ENCODE measurements at regions not wholly inside any gene's neighbourhood (a gene's known extent, or its start where the extent isn't known, plus 50 kb on each side); places are given as distances from the start of the nearest gene placed in this dataset.
"Not testable (repeated sequence)": the region's sequence is repeated elsewhere in the genome, so short reads cannot be mapped to it uniquely, and the experiment has no call there.

- no peak for DNase-seq
Measured at GRCh38 chr14:105925615-105926372, 399.4 kb downstream of the TMEM121 start.

DNA sequence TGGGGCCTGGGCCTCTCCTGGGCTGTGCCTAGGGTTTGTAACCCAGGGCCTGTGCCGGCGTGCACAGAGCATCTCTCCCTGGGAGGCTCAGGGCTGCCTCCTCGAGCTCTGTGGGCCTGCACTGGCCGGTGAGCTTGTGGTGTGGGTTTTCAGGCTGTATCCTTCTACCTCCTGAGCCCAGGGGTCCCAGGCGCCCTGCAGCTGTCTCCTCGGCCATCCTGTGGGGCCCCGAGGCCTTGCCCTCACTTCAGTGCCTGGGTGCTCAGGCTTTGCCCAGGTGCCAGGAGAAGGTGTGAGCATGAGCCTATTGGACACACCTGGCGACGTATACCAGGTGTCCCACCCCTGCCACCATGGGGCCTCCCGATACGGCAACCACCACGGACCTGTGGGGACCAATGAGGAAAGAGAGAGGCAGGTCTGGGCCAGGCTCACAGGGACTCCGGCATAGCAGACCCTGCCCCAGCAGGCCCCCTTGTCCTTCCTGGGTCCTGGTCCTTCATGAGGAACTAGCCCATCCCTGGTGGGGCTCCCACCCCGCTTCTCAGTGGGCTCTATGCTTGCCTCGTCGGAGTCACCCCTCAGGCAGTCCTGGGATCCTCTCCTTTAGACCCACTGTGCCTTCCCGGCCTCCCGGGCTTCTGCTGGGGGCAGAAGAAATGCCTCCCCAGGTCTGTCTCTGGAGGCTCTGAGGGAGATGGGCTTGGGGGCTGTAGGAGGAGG is 400.2 kb downstream of the TMEM121 start:
- DNase-seq = no peak

DNA sequence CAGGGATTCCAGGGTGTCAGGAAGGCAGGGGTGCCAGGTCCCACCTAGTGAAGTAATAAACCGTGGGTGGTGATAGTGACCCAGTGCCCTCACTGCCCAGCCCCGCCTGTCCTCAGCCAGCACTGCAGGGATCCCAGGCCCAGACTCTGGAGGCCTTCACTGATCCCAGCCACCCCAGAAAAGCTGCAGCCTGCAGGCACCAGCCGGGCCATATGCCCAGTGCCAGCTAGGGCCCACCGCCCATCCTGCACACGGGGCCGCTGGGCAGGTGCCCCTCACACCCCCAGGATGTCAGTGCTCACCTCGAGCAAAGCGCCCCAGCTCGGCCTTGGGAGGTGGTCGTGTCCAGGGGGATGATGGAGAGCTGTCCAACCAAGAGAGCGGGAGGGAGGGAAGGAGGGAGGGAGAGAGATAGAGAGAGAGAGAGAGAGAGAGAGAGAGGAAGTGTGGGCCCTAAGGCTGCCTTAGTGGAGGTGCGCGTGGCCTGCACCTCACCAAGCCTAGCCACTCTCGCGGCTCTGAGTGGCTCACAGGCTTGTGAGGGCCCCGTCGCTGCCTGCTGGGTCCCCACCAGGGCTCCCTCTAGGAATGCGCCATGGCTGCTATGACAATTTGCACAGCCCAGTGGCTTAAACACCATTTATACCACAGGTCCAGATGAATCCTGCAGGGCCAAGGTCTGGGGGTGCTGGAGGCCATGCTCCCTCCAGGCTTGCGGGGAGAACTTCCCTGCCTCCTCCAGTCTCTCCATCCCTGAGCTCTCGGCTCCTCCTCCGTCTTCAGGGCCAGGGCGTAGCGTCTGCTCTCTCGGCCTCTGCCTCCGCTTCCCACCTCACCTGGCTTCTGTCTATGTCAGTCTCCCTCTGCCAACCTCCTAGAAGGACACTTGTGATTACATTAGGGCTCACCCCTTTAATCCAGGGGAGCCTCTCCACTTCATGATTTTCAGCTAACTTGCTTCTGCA is 401.0 kb downstream of the TMEM121 start:
- no peak for DNase-seq

DNA sequence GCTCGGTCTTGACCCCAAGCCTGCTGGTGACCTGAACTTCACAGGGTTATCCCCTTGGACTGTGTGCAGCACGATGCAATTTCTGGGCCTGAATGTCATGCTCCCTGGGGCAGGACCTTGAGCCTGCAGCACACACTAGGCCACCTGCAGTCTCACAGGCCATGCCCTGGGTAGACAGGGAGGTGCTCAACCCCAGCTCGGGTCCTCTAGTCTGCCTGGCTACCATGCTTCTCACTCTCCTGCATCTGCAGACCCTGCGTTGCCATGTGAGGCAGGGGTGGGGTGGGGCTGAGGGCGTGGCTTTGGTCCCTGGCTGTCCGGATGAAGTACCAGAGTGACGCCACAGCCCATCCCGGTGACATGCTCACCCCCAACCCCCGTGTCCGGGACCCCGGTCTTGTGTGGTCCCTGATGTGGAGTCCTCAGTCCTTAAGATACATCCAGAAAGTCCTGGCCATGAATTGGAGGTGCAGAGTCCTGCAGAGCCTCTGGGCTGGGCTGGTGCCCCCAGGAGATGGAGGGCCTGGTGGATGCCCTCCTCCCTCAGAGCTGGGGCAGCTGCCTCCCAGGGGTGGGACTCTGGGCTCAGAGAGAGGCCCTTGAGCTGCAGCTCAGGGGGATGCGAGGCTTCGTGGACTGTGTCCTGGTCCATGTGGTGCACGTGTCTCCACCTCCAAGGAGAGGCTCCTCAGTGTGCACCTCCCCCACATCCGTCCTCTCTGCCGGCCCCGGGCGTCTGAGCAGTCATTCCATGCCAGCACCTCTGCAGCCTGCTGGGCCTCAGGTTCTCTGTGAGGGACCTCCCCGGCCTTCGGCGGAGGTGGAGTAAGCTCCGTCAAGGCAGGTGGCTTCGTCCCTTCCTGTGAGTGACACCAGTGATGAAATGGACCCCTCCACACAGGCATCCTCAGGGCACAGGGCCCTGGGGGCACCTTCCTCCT is 402.1 kb downstream of the TMEM121 start:
- not testable (repeated sequence) for DNase-seq

- no peak for DNase-seq
Measured at GRCh38 chr14:105929327-105930081, 403.1 kb downstream of the TMEM121 start.

- no peak for DNase-seq
Measured at GRCh38 chr14:105930572-105930971, 404.2 kb downstream of the TMEM121 start.

- DNase-seq = no peak
Measured at GRCh38 chr14:105931808-105932483, 405.6 kb downstream of the TMEM121 start.

- no peak for DNase-seq
Measured at GRCh38 chr14:105933238-105933637, 406.9 kb downstream of the TMEM121 start.

DNA sequence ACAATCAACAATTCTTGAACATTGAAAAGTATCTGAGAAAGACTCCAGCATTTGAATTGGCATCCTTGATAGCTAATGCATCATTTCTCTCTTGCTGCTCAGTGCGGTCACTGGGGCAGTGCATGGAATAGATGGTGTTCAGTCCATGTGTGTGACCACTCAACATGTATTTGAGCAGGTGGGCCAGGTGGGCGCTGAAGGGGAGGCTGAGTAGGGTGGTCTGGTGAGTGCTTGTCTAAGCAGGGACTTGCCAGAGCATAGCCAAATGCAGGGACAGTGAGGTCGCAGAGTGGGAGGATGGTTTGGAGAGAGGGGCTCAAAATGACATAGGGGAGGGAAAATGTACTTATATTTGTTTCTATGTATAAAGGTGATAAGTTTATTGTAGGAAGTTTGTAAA is 409.0 kb downstream of the TMEM121 start:
- DNase-seq = no peak

GRCh38 chr14:105937253-105938054 is 411.1 kb downstream of the TMEM121 start:
- DNase-seq = no peak

GRCh38 chr14:105938055-105938863 is 411.9 kb downstream of the TMEM121 start:
- no peak for DNase-seq

DNA sequence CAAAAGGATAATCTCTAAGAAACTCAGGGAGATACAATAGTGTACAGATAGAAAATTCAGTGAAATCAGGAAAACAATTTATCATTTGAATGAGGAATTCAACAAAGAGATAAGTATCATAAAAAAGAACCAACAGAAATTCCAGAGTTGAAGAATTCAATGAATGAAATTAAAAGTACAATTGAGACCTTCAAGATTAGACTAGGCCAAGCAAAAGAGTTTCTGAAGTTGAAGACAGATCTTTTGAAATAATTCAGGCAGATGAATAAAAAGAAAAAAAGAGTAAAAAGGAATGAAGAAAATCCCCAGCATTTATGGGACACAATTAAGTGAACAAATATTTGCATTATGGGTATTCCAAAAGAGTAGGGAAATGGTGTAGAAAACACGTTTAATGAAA is 412.6 kb downstream of the TMEM121 start:
- DNase-seq = no peak

- DNase-seq = no peak
Measured at GRCh38 chr14:105939810-105940508, 413.6 kb downstream of the TMEM121 start.

DNA sequence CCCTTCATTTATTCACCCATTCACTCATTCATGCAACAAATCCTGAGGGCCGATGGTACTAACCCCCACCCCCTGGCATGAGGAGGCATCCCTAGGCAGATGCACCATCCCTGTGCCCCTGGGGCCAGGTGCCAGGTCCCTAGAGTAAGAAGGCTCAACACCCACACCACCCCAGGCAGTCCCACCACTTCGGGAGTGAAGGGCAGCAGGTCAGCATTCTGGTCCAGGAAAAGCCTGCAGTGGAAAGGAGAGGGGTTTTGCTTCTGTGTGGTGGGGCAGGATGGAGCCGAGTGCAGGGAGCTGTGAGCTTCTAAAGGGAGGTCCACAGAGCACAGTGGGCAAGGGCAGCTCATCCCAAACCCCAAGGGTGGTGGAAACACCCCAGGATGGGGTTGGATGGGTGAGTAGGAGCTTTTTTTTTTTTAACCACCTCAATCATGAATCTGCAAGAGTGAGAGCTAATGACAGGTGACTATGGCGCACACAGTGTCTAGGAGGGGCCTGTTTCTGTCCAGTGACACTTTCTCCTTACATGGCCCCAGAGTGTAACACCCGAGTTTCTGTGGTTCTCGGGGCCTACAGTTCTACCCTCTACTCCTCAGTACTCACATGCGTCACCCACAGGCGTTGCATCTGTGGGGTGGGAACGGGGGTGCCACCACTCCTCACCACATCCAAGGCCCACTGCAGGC is 414.3 kb downstream of the TMEM121 start:
- DNase-seq = no peak

DNA sequence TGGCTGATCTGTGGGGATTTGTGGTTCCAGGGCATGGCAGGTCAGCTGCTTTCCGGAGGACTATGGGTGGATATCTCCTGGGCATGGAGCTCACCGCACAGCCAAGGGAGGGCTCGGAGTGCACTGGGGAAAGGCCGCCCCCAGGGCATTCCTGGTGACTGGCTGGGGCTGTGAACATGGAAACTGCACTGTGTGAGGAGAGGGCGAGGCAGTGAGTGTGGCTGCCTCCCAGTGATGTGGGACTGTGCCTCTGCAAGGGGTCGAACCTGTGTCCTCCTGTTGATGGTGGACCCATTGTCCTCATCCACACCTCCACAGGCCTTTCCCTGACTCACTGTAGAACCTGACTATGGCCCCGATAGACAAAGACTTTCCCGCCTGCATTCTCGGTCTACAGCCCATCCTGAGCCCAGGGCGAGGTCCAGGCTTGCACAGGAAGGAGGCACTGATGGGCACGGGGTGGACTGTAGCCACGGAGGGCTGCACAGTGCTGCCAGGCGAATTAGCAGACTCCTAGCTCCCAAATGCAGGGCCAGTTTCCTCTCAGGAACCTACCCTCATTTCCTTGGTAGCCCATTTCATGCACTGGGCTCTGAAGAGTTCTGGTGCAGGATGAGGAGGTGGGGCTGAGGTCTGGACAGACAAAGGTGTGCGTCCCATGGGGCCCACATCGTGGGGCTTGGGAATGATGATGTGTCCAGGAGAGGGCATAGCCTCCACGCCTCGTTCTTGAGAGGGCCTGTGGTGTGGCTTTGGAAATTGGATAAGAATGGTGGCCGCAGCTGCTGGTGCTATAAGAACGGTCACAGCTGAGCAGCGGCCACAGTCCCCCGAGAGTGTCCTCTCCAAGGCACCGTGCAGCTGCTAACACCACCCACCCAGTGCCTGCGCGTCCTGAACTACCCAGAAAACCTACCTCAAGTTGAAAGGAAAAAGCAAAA is 415.1 kb downstream of the TMEM121 start:
- no peak for DNase-seq

- not testable (repeated sequence) for DNase-seq
Measured at GRCh38 chr14:105942725-105943124, 416.3 kb downstream of the TMEM121 start.

Data from left hindlimb (tissue), 1 donor.